Activated CD8-positive, alpha-beta T cell treated with anti-CD3 and anti-CD28 coated beads, Interleukin-2, amount 10 ng/mL, durations not matched to agents 7 days and 5 days (primary cell): ENCODE measurements at regions not wholly inside any gene's neighbourhood (a gene's known extent, or its start where the extent isn't known, plus 50 kb on each side); places are given as distances from the start of the nearest gene placed in this dataset.

Experiments
- ATAC-seq: fragments of 150-1000 bp; cut with Tn5 transposase; one replicate; pipeline ENCODE4 v1.10.0; 2021; ENCODE audit warnings: moderate library complexity
- CTCF ChIA-PET: fragments of 350-600 bp; sonication (Branson Sonifier 250); formaldehyde crosslinking; loops from one replicate; lab custom pipeline; 2021; ENCODE audit warnings: antibody characterized with exemption; lab: Charles Lee
- POLR2A ChIA-PET: fragments of 350-600 bp; sonication (Branson Sonifier 250); formaldehyde crosslinking; loops from one replicate; lab custom pipeline; 2021; ENCODE audit warnings: antibody characterized with exemption; lab: Charles Lee
- DNase-seq: peaks from one replicate; pipeline ENCODE4 v3.0.0-alpha.2; 2020
- H3K27ac Mint-ChIP-seq: one replicate; pipeline ENCODE4 v1.8.0; 2021; ENCODE audit warnings: mild to moderate bottlenecking, mixed read lengths
- H3K27me3 Mint-ChIP-seq: one replicate; pipeline ENCODE4 v1.8.0; 2021; ENCODE audit warnings: low read depth, mixed read lengths
- H3K36me3 Mint-ChIP-seq: one replicate; pipeline ENCODE4 v1.8.0; 2021; ENCODE audit warnings: low read depth, mixed read lengths
- H3K4me1 Mint-ChIP-seq: one replicate; pipeline ENCODE4 v1.8.0; 2021; ENCODE audit warnings: low read depth, mixed read lengths
- H3K4me3 Mint-ChIP-seq: one replicate; pipeline ENCODE4 v1.8.0; 2021; ENCODE audit warnings: mild to moderate bottlenecking, mixed read lengths
- H3K9me3 Mint-ChIP-seq: one replicate; pipeline ENCODE4 v1.8.0; 2022; ENCODE audit warnings: mixed read lengths; ENCODE audit not compliant: insufficient read depth

- H3K27ac Mint-ChIP-seq = no peak overlapping the region
- no peak overlapping the region for H3K4me3 Mint-ChIP-seq
- DNase-seq = no peak
- no peaks in the 10 kb centered on the region for H3K4me1 Mint-ChIP-seq
- ChIA-PET CTCF (no interaction called here), POLR2A (no interaction called here)
- H3K27me3 Mint-ChIP-seq = no peaks in the 10 kb centered on the region
- no peaks in the 10 kb centered on the region for H3K36me3 Mint-ChIP-seq
- peaks cover 16% of the 10 kb centered on the region for H3K9me3 Mint-ChIP-seq
- ATAC-seq = no peak
These were observed 354.5 kb upstream of the FOXG1 start for GRCh38 chr14:28412077-28412476.

GRCh38 chr14:28426960-28427359 is 339.6 kb upstream of the FOXG1 start:
- Mint-ChIP-seq H3K27ac (no peak overlapping the region), H3K4me1 (no peaks in the 10 kb centered on the region), H3K9me3 (peaks cover 13% of the 10 kb centered on the region), H3K36me3 (no peaks in the 10 kb centered on the region), H3K27me3 (no peaks in the 10 kb centered on the region), H3K4me3 (no peak overlapping the region)
- CTCF ChIA-PET = no interaction called here
- no peak for ATAC-seq
- POLR2A ChIA-PET = no interaction called here
- no peak for DNase-seq

- DNase-seq (no peak), ATAC-seq (no peak)
- H3K4me1 Mint-ChIP-seq = no peaks in the 10 kb centered on the region
- ChIA-PET CTCF (interaction anchor here (0.9 kb wide), 1 partner anchor 8 kb away, joined by 3 read pairs; no protein-coding TSS in a partner anchor), POLR2A (no interaction called here)
- peaks cover 18% of the 10 kb centered on the region for H3K9me3 Mint-ChIP-seq
- H3K4me3 Mint-ChIP-seq = no peak overlapping the region
- no peaks in the 10 kb centered on the region for H3K36me3 Mint-ChIP-seq
- no peaks in the 10 kb centered on the region for H3K27me3 Mint-ChIP-seq
- H3K27ac Mint-ChIP-seq = no peak overlapping the region
These were observed 329.8 kb upstream of the FOXG1 start for GRCh38 chr14:28436821-28437220.

GRCh38 chr14:28461389-28461788 is 305.2 kb upstream of the FOXG1 start:
- no peak overlapping the region for H3K27ac Mint-ChIP-seq

GRCh38 chr14:28467611-28468010 is 299.0 kb upstream of the FOXG1 start:
- no peak overlapping the region for H3K27ac Mint-ChIP-seq
- ChIA-PET CTCF (no interaction called here), POLR2A (no interaction called here)
- H3K9me3 Mint-ChIP-seq = peaks cover 27% of the 10 kb centered on the region
- no peaks in the 10 kb centered on the region for H3K27me3 Mint-ChIP-seq
- ATAC-seq (no peak), DNase-seq (no peak)
- H3K36me3 Mint-ChIP-seq = no peaks in the 10 kb centered on the region
- no peak overlapping the region for H3K4me3 Mint-ChIP-seq
- H3K4me1 Mint-ChIP-seq = no peaks in the 10 kb centered on the region

More at GRCh38 chr14:28461389-28461788, 305.2 kb upstream of the FOXG1 start:
- ChIA-PET CTCF (no interaction called here), POLR2A (no interaction called here)
- Mint-ChIP-seq H3K9me3 (peaks cover 44% of the 10 kb centered on the region), H3K4me3 (no peak overlapping the region), H3K36me3 (no peaks in the 10 kb centered on the region), H3K27me3 (no peaks in the 10 kb centered on the region), H3K4me1 (no peaks in the 10 kb centered on the region)
- ATAC-seq = no peak
- DNase-seq = no peak

- Mint-ChIP-seq H3K27me3 (no peaks in the 10 kb centered on the region), H3K36me3 (no peaks in the 10 kb centered on the region), H3K27ac (no peak overlapping the region), H3K4me3 (no peak overlapping the region), H3K4me1 (no peaks in the 10 kb centered on the region), H3K9me3 (peaks cover 26% of the 10 kb centered on the region)
- POLR2A ChIA-PET = no interaction called here
- no peak for DNase-seq
- ATAC-seq = no peak
- CTCF ChIA-PET = no interaction called here
These were observed 298.1 kb upstream of the FOXG1 start for GRCh38 chr14:28468191-28469151.

- H3K36me3 Mint-ChIP-seq = no peaks in the 10 kb centered on the region
- ATAC-seq (no peak), DNase-seq (no peak)
- H3K27me3 Mint-ChIP-seq = no peaks in the 10 kb centered on the region
- POLR2A ChIA-PET = no interaction called here
- no peak overlapping the region for H3K4me3 Mint-ChIP-seq
- H3K9me3 Mint-ChIP-seq = peaks cover 13% of the 10 kb centered on the region
- H3K27ac Mint-ChIP-seq = no peak overlapping the region
- CTCF ChIA-PET = no interaction called here
- H3K4me1 Mint-ChIP-seq = no peaks in the 10 kb centered on the region
These were observed 284.1 kb upstream of the FOXG1 start for GRCh38 chr14:28482251-28483040.

- CTCF ChIA-PET = no interaction called here
- no peaks in the 10 kb centered on the region for H3K4me1 Mint-ChIP-seq
- POLR2A ChIA-PET = no interaction called here
- no peaks in the 10 kb centered on the region for H3K36me3 Mint-ChIP-seq
- no peak overlapping the region for H3K27ac Mint-ChIP-seq
- ATAC-seq (no peak), DNase-seq (no peak)
- H3K4me3 Mint-ChIP-seq = no peak overlapping the region
- H3K27me3 Mint-ChIP-seq = no peaks in the 10 kb centered on the region
- peaks cover 13% of the 10 kb centered on the region for H3K9me3 Mint-ChIP-seq
These were observed 283.1 kb upstream of the FOXG1 start for GRCh38 chr14:28483506-28483905.

GRCh38 chr14:28488684-28489083 is 277.9 kb upstream of the FOXG1 start:
- Mint-ChIP-seq H3K27me3 (no peaks in the 10 kb centered on the region), H3K4me3 (no peak overlapping the region), H3K27ac (no peak overlapping the region), H3K4me1 (no peaks in the 10 kb centered on the region), H3K36me3 (no peaks in the 10 kb centered on the region), H3K9me3 (peaks cover 13% of the 10 kb centered on the region)
- POLR2A ChIA-PET = no interaction called here
- CTCF ChIA-PET = no interaction called here
- DNase-seq = no peak
- ATAC-seq = no peak

- DNase-seq (no peak), ATAC-seq (no peak)
- H3K36me3 Mint-ChIP-seq = no peaks in the 10 kb centered on the region
- H3K27me3 Mint-ChIP-seq = no peaks in the 10 kb centered on the region
- ChIA-PET CTCF (no interaction called here), POLR2A (no interaction called here)
- no peak overlapping the region for H3K27ac Mint-ChIP-seq
- peaks cover 16% of the 10 kb centered on the region for H3K9me3 Mint-ChIP-seq
- no peaks in the 10 kb centered on the region for H3K4me1 Mint-ChIP-seq
- no peak overlapping the region for H3K4me3 Mint-ChIP-seq
These were observed 273.1 kb upstream of the FOXG1 start for GRCh38 chr14:28493516-28493915.

GRCh38 chr14:28494196-28494595 is 272.4 kb upstream of the FOXG1 start:
- Mint-ChIP-seq H3K27me3 (no peaks in the 10 kb centered on the region), H3K9me3 (peaks cover 16% of the 10 kb centered on the region), H3K27ac (no peak overlapping the region), H3K4me3 (no peak overlapping the region), H3K36me3 (no peaks in the 10 kb centered on the region), H3K4me1 (no peaks in the 10 kb centered on the region)
- CTCF ChIA-PET = no interaction called here
- DNase-seq (no peak), ATAC-seq (no peak)
- POLR2A ChIA-PET = no interaction called here

- Mint-ChIP-seq H3K36me3 (no peaks in the 10 kb centered on the region), H3K27me3 (no peaks in the 10 kb centered on the region), H3K4me3 (no peak overlapping the region), H3K9me3 (peaks cover 17% of the 10 kb centered on the region), H3K4me1 (no peaks in the 10 kb centered on the region), H3K27ac (no peak overlapping the region)
- ATAC-seq = no peak
- DNase-seq = no peak
- POLR2A ChIA-PET = no interaction called here
- CTCF ChIA-PET = no interaction called here
These were observed 270.2 kb upstream of the FOXG1 start for GRCh38 chr14:28496364-28496763.
